C1 segment of cervical spinal cord (tissue), 14 donors: ENCODE measurements at regions not wholly inside any gene's neighbourhood (a gene's known extent, or its start where the extent isn't known, plus 50 kb on each side); places are given as distances from the start of the nearest gene placed in this dataset.

Experiments
- DNase-seq, 14 donors: peaks; one replicate each; lab custom pipeline; 2025; lab: John Stamatoyannopoulos, UW

GRCh38 chr9:107700847-107701246, 211.3 kb upstream of the KLF4 start:
- DNase-seq: no peak

DNA sequence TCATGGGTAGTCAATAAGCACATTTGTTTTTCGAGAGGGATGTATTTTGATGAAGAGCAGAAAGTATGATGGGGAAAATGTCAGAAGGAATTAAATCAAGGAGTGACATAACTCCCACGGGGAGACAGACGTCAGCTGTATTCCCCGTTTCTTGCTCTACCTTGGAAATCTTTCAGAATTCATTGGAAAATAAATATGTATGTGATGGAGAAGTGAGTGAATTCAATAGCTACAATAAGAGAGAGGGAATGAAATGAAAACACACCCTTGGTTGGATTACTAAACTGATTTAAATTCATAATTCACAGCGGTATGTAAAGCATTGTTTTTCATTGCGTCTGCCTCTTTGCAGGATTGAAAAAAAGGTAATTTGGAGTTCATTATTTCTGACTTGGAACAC, 209.7 kb upstream of the KLF4 start:
- DNase-seq: no peak

DNA sequence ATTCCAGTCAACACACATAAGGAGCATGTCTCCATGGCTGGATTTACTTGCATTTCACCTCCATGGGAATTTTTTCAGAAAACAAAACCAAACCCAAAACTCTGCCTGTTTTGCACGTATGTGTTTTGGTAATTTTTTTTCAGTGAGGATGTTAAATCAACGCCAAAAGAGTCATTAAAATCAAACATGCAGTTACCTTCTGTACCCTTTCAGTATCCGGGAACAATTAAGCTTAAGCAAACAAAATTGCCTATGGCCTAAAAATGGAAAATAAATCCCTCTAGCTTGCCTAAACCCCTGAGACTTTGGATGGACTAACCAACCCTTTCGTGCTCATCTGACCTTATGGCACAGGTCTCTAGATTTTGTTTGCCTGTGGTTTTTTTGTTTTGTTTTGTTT, 209.2 kb upstream of the KLF4 start:
- DNase-seq: no peak

DNA sequence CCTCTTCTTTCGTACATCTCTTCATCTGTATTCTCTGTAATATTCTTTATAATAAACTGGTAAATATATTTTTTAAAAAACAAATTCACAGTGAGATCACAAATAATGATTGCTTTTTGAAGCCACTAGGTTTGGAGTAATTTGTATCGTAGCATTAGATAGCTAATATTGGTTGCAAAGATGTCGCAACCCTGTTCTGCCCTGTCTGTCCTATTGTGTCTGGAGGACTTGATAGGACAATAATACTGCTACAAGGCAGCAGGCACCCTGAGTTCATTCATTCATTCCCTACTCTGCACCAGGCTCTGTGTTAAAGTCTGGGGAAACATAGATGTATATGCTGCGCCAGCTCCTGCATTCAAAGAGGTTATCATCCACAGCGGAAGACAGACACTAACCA, 206.7 kb upstream of the KLF4 start:
- no peak for DNase-seq

DNA sequence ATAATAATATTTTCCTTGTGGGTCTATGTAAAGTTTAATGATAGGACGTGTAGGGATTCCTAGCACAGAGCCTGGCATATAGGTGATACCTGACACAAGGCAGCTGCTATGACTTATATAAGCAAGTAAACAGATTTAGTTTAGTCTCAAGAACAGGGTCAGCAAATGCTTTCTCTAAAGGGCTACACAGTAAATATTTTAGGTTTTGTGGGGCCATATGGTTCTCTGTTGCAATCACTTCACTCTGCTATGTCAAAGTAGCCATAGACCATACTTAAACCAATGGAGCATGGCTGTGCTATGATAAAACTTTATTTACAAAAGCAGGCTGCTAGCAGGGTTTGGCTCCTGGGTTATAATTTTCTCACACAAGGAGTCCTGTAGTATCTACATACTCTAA, 204.8 kb upstream of the KLF4 start:
- DNase-seq: no peak

- peak in 1 of 14 donors; percentile 63 for DNase-seq
Observed at GRCh38 chr9:107693625-107694326, 204.2 kb upstream of the KLF4 start.

- DNase-seq: no peak
Observed at GRCh38 chr9:107691664-107692063, 202.1 kb upstream of the KLF4 start.

DNA sequence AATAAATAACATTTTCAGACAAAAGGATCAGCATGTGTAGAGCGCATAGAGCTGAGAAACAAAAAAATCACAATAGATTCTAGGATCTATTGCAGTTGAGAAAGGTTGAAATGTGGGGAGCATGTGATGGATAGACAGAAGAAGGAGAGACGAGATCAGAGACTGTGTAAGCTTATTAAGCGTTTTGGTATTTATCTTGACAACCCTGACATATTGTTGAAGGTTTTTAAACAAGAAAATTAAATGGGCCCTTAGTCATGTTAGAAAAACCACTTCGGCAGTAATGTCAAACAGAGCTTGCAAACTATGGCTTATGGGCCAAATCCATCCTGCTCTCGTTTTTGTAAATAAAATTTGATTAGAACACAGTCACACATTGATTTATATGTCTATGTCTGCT, 200.5 kb upstream of the KLF4 start:
- DNase-seq: no peak

GRCh38 chr9:107688728-107689127, 199.2 kb upstream of the KLF4 start:
- DNase-seq: no peak

- DNase-seq: no peak
Observed at GRCh38 chr9:107685901-107686300, 196.3 kb upstream of the KLF4 start.

DNA sequence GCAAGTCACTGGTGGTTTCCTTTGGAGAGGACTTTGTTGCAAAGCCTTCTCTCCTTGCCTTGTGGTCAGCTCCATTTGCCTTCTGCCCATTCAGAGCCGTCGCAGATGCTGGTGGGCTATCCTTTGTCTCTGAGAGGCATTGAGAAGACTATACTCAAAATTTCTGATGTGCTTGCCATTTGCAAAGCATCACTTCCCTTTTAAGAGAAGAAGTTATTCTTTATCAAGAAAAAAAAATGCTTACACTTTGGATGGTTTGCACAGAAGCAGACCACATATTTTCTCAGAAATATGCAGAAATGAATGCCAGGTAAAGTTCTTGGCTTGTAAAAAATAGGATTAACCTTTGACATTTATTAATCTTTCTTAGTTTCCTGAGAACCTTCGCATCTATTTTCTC, 195.8 kb upstream of the KLF4 start:
- DNase-seq: no peak

- no peak for DNase-seq
Observed at GRCh38 chr9:107684224-107684623, 194.7 kb upstream of the KLF4 start.

DNA sequence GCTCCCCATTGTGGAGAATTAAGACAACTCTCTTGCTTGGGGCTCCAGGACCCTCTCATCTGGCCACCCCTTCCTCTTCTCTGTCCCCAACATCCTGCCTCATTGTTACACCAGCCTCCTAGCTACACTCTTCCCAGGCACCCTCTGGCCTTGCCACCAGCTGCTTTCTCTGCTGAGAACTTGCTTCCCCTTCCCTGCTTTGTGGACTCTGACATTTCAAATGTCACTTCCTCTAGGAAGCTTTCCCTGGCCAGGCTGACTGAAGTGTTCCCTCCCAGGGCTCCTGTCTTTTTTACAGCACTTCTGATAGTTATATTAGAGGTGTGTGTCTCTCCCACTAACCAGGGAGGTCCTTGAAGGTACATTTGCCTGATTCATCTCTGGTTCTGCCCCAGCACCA, 194.0 kb upstream of the KLF4 start:
- DNase-seq: peak in 1 of 14 donors; percentile 4

DNA sequence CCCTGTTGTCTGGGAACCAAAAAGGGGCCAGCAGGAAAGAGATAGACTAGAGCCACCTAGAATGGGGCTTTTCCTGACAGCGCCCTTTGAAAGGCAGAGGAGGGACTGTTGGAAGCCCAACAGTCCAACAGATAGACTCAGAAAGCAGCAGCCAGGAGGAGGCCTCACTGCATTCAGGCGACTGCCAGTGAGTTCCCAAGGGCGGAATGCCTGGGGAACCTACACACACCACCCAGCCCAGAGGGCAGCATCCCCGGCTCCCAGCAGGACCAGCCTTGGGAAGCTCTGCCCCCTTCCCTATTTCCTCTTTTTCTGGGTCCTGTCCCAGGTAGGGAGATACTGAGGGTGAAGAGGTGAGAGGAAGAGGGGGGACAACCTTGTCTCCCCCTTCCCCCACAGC, 192.4 kb upstream of the KLF4 start:
- no peak for DNase-seq

- DNase-seq: no peak
Observed at GRCh38 chr9:107675351-107676259, 186.0 kb upstream of the KLF4 start.

DNA sequence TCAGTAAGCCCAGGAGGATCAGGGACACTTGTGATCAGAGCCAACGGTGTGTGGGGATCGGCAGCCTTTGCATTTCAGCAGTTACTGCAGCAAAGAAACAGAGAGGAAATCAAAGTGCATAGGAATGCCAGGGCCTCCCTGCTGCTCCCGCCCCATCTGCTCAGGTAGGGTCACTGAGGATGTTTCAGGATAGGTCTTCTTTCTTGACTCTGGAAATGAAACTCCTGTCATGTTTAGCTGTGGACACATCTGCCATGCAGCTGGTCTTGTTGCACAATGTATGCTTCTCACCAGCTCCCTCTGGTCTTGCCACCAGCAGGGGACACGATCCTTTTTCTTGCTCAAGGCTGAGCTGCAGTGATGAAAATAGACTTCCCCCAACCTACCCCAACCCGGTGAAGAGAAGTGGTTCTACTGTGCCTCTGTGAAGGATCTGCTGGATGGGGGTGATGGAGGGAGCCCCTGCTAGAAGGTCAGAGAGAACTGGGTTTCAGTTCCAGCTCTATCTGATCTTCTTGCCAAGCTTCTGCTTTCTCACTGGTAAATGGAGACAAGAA, 185.2 kb upstream of the KLF4 start:
- peak in 6 of 14 donors; percentile 13 to 40 (median 34) for DNase-seq

GRCh38 chr9:107673861-107674720, 184.5 kb upstream of the KLF4 start:
- DNase-seq: no peak

DNA sequence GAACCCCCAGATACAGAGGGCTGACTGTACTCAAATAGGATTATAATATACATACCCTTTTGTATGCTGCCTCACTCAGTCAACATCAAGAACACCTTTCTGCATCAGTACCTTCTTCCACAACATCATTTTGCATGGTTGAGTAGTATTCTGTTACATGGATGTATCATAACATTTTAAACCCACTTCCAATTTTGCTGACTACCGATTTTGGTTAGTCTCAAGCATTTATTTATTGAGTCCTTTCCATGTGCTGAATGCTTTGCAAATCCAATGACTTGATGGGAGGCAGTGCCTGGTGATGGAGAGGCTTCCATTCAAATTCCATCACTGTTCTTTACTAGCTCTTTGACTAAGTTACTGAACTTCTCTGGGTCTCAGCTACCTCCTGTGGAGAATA, 182.0 kb upstream of the KLF4 start:
- DNase-seq: no peak

- no peak for DNase-seq
Observed at GRCh38 chr9:107669422-107669821, 179.9 kb upstream of the KLF4 start.

DNA sequence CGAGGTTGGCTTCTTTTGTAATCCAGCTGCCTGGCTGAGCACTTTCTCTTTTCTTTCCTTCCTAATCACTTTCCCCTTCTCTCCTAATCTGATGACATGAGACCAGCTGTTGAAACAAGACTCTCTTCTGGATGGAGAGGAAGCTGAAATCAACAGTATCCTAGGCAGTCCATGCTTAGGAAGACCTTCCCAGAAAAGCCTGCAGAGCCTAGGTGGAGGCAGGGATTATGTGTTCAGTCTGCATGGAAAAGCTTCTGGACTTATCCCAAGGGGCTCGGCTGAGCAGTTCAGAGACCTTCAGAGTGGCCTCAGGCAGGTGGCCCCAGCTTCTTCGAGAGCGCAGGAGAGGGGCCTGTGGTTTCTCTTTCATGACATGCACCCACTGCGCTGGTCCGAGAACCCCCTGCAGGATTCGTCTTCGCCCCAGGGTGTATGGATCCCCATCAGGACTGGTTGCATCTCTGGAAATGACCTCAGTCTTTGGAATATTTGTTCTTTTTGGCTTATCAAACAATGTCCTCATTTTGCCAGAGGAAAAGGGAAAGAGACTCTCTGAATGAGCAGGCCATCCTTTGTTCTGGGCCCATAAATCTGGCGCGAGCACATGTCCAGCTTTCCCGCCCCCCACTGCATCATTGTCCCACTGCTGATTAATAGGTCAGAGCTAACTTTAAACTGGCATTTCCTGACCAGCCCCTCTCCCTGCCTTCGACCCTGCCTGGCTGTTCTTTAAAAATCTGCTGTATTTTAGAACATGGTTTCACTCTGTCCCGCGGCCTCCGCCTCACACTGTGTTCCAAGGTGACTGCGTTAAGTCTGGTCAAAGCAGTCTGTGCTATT, 177.9 kb upstream of the KLF4 start:
- peak in 1 of 14 donors; percentile 20 for DNase-seq

DNA sequence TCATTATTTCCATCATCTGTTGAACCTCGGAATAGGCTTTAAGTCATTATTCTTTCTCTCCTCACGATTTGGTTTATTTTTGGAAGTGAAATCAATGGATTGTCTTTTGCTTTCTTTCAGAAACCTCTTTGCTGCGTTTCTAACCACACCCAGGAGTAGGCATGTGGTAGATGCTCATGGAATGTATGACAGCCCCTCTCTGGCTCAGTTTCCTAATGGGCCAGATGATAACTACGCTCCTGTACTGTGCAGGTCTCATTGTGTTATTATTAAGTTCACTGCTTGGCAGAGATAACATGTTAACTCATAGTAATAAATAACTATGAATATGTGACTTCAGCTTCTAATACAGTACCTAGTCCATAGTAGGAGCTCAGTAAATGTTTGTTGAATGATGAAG, 175.5 kb upstream of the KLF4 start:
- DNase-seq: no peak
